Stimulated activated CD4-positive, alpha-beta T cell treated with anti-CD3 and anti-CD28 coated beads, Interleukin-2, amount 100 ng/mL, for 48 hours (primary cell): ENCODE measurements at regions not wholly inside any gene's neighbourhood (a gene's known extent, or its start where the extent isn't known, plus 50 kb on each side); places are given as distances from the start of the nearest gene placed in this dataset.
"Not testable (repeated sequence)": the region's sequence is repeated elsewhere in the genome, so short reads cannot be mapped to it uniquely, and the experiment has no call there.

Experiments
- DNase-seq, 2 donors: peaks; one replicate each; pipeline ENCODE4 v3.0.0-alpha.2; 2020

- no peak for DNase-seq
Measured at GRCh38 chr11:79667380-79667779, 226.6 kb upstream of the TENM4 start.

- no peak for DNase-seq
Measured at GRCh38 chr11:79663017-79663416, 222.2 kb upstream of the TENM4 start.

- no peak for DNase-seq
Measured at GRCh38 chr11:79661373-79661772, 220.5 kb upstream of the TENM4 start.

GRCh38 chr11:79648766-79649520 lies 208.1 kb upstream of the TENM4 start:
- DNase-seq, result no peak

GRCh38 chr11:79637219-79637618 lies 196.4 kb upstream of the TENM4 start:
- DNase-seq, result no peak

- no peak for DNase-seq
Measured at GRCh38 chr11:79634905-79635304, 194.1 kb upstream of the TENM4 start.

GRCh38 chr11:79627281-79627680 lies 186.5 kb upstream of the TENM4 start:
- no peak for DNase-seq

- DNase-seq, result no peak
Measured at GRCh38 chr11:79626135-79627075, 185.6 kb upstream of the TENM4 start.

GRCh38 chr11:79623375-79623774 lies 182.5 kb upstream of the TENM4 start:
- DNase-seq, result no peak

GRCh38 chr11:79617561-79617960 lies 176.7 kb upstream of the TENM4 start:
- DNase-seq, result no peak

- no peak for DNase-seq
Measured at GRCh38 chr11:79616392-79616851, 175.6 kb upstream of the TENM4 start.

- DNase-seq, result no peak
Measured at GRCh38 chr11:79615425-79615824, 174.6 kb upstream of the TENM4 start.

GRCh38 chr11:79610678-79611077 lies 169.8 kb upstream of the TENM4 start:
- DNase-seq, result no peak

- no peak for DNase-seq
Measured at GRCh38 chr11:79610139-79610538, 169.3 kb upstream of the TENM4 start.

GRCh38 chr11:79609511-79609910 lies 168.7 kb upstream of the TENM4 start:
- no peak for DNase-seq

- not testable (repeated sequence) for DNase-seq
Measured at GRCh38 chr11:79606461-79606860, 165.6 kb upstream of the TENM4 start.

GRCh38 chr11:79600711-79601110 lies 159.9 kb upstream of the TENM4 start:
- DNase-seq, result no peak

GRCh38 chr11:79594834-79595233 lies 154.0 kb upstream of the TENM4 start:
- no peak for DNase-seq

GRCh38 chr11:79592824-79593223 lies 152.0 kb upstream of the TENM4 start:
- DNase-seq, result no peak

GRCh38 chr11:79592406-79592805 lies 151.6 kb upstream of the TENM4 start:
- DNase-seq, result no peak

- DNase-seq, result no peak
Measured at GRCh38 chr11:79582434-79582833, 141.6 kb upstream of the TENM4 start.

GRCh38 chr11:79579063-79579462 lies 138.2 kb upstream of the TENM4 start:
- DNase-seq, result no peak

- DNase-seq, result no peak
Measured at GRCh38 chr11:79578116-79578515, 137.3 kb upstream of the TENM4 start.

- no peak for DNase-seq
Measured at GRCh38 chr11:79575701-79576100, 134.9 kb upstream of the TENM4 start.
